ENCODE measurements at regions not wholly inside any gene's neighbourhood (a gene's known extent, or its start where the extent isn't known, plus 50 kb on each side); places are given as distances from the start of the nearest gene placed in this dataset.

- no peak for DNase-seq
Observed at GRCh38 chr4:152109531-152110509, 349.0 kb upstream of the GATB start.

- no peak for DNase-seq
Observed at GRCh38 chr4:152107736-152108500, 347.1 kb upstream of the GATB start.

- no peak for DNase-seq
Observed at GRCh38 chr4:152106781-152107321, 346.0 kb upstream of the GATB start.

GRCh38 chr4:152106113-152106763 is 345.4 kb upstream of the GATB start:
- DNase-seq = no peak

GRCh38 chr4:152104901-152105357 is 344.1 kb upstream of the GATB start:
- no peak for DNase-seq

GRCh38 chr4:152104356-152104755 is 343.5 kb upstream of the GATB start:
- DNase-seq = no peak

- DNase-seq = no peak
Observed at GRCh38 chr4:152103181-152103901, 342.5 kb upstream of the GATB start.

GRCh38 chr4:152102436-152103000 is 341.7 kb upstream of the GATB start:
- no peak for DNase-seq

GRCh38 chr4:152101556-152102435 is 341.0 kb upstream of the GATB start:
- no peak for DNase-seq

- peak; percentile 78 for DNase-seq
Observed at GRCh38 chr4:152100379-152101201, 339.8 kb upstream of the GATB start.

- peak; percentile 45 for DNase-seq
Observed at GRCh38 chr4:152099981-152100378, 339.2 kb upstream of the GATB start.

GRCh38 chr4:152099555-152099954 is 338.7 kb upstream of the GATB start:
- DNase-seq = no peak

GRCh38 chr4:152099061-152099425 is 338.2 kb upstream of the GATB start:
- DNase-seq = no peak

GRCh38 chr4:152098365-152099060 is 337.7 kb upstream of the GATB start:
- DNase-seq = no peak

- DNase-seq = no peak
Observed at GRCh38 chr4:152097371-152097770, 336.6 kb upstream of the GATB start.

GRCh38 chr4:152095701-152096070 is 334.9 kb upstream of the GATB start:
- DNase-seq = no peak

GRCh38 chr4:152094970-152095700 is 334.3 kb upstream of the GATB start:
- no peak for DNase-seq

- DNase-seq = no peak
Observed at GRCh38 chr4:152091405-152091804, 330.6 kb upstream of the GATB start.

GRCh38 chr4:152090543-152090942 is 329.7 kb upstream of the GATB start:
- no peak for DNase-seq
